Neural progenitor cell (in vitro differentiated cells): ENCODE measurements at regions not wholly inside any gene's neighbourhood (a gene's known extent, or its start where the extent isn't known, plus 50 kb on each side); places are given as distances from the start of the nearest gene placed in this dataset.

Source experiments
- DNase-seq: peaks from one replicate; pipeline ENCODE4 v3.0.0-alpha.2; 2016; ENCODE audit warnings: low spot score
- H2AFZ ChIP-seq: fragments of 200-600 bp; sonication (generic); replicated peaks from 2 replicates; pipeline ENCODE4 v1.6.1; 2016; ENCODE audit warnings: antibody characterized with exemption
- H3F3A ChIP-seq: fragments of 200-600 bp; sonication (generic); 2 replicates; pipeline ENCODE4 v1.6.1; 2016; ENCODE audit warnings: antibody characterized with exemption, low read depth
- H3K27ac ChIP-seq: fragments of 200-600 bp; sonication (generic); 2 replicates; pipeline ENCODE4 v1.5.1; 2016; ENCODE audit warnings: mild to moderate bottlenecking
- H3K27me3 ChIP-seq: fragments of 200-600 bp; sonication (generic); 2 replicates; pipeline ENCODE4 v1.6.1; 2016; ENCODE audit warnings: mild to moderate bottlenecking, moderate library complexity
- H3K36me3 ChIP-seq: fragments of 200-600 bp; sonication (generic); 2 replicates; pipeline ENCODE4 v1.5.1; 2016
- H3K4me1 ChIP-seq: fragments of 200-600 bp; sonication (generic); 2 replicates; pipeline ENCODE4 v1.6.1; 2016; ENCODE audit warnings: mixed run types
- H3K4me2 ChIP-seq: fragments of 200-600 bp; sonication (generic); 2 replicates; pipeline ENCODE4 v1.6.1; 2016
- H3K4me3 ChIP-seq: fragments of 200-600 bp; sonication (generic); 2 replicates; pipeline ENCODE4 v1.5.1; 2016
- H3K79me2 ChIP-seq: fragments of 200-600 bp; sonication (generic); 2 replicates; pipeline ENCODE4 v1.6.1; 2016; ENCODE audit warnings: low read depth
- H3K9ac ChIP-seq: fragments of 200-600 bp; sonication (generic); 2 replicates; pipeline ENCODE4 v1.6.1; 2016
- H3K9me3 ChIP-seq: fragments of 200-600 bp; sonication (generic); 2 replicates; pipeline ENCODE4 v1.5.1; 2016; ENCODE audit warnings: low read depth
- H4K20me1 ChIP-seq: fragments of 200-600 bp; sonication (generic); 2 replicates; pipeline ENCODE4 v1.6.1; 2016; ENCODE audit warnings: low read depth
- H3K27ac Mint-ChIP-seq: 3 replicates; pipeline ENCODE4 v1.8.0; 2021; ENCODE audit warnings: mixed read lengths
- H3K27me3 Mint-ChIP-seq: 2 replicates; pipeline ENCODE4 v1.8.0; 2022; ENCODE audit warnings: low read depth, mild to moderate bottlenecking, inconsistent platforms, moderate library complexity, mixed read lengths; ENCODE audit not compliant: insufficient read depth
- H3K36me3 Mint-ChIP-seq: 3 replicates; pipeline ENCODE4 v1.8.0; 2021; ENCODE audit warnings: mixed read lengths
- H3K4me1 Mint-ChIP-seq: 3 replicates; pipeline ENCODE4 v1.8.0; 2021; ENCODE audit warnings: mixed read lengths
- H3K4me3 Mint-ChIP-seq: 3 replicates; pipeline ENCODE4 v1.8.0; 2021; ENCODE audit warnings: mild to moderate bottlenecking, moderate library complexity, mixed read lengths
- H3K9me3 Mint-ChIP-seq: 3 replicates; pipeline ENCODE4 v1.8.0; 2020; ENCODE audit warnings: mixed read lengths
- CTCF ChIP-seq: fragments of 200-600 bp; sonication (generic); IDR thresholded peaks from 2 replicates; pipeline ENCODE4 v1.5.1; 2017; ENCODE audit warnings: antibody characterized with exemption, mild to moderate bottlenecking
- EZH2 ChIP-seq: fragments of 200-600 bp; sonication (generic); IDR thresholded peaks from 2 replicates; pipeline ENCODE4 v1.6.1; 2017; ENCODE audit warnings: antibody characterized with exemption, mild to moderate bottlenecking, moderate library complexity
- EZH2phosphoT487 ChIP-seq: fragments of 200-600 bp; sonication (generic); IDR thresholded peaks from 2 replicates; pipeline ENCODE4 v1.6.1; 2017; ENCODE audit warnings: antibody characterized with exemption

- Mint-ChIP-seq H3K9me3 (peaks cover 3% of the 10 kb centered on the region), H3K27me3 (peaks cover 8% of the 10 kb centered on the region), H3K4me3 (no peak overlapping the region), H3K27ac (peak overlapping the region; percentile 94), H3K4me1 (peaks cover 4% of the 10 kb centered on the region), H3K36me3 (no peaks in the 10 kb centered on the region)
- Histone ChIP-seq H2AFZ (no peak overlapping the region), H3K27me3 (no peaks in the 10 kb centered on the region), H3F3A (peaks cover 13% of the 10 kb centered on the region), H3K4me3 (no peak overlapping the region), H3K9me3 (no peaks in the 10 kb centered on the region), H3K9ac (no peak overlapping the region), H4K20me1 (no peaks in the 10 kb centered on the region), H3K36me3 (no peaks in the 10 kb centered on the region), H3K4me2 (no peak overlapping the region), H3K79me2 (no peaks in the 10 kb centered on the region), H3K27ac (no peak overlapping the region), H3K4me1 (peaks cover 24% of the 10 kb centered on the region)
- peak; percentile 7 for TF ChIP-seq EZH2phosphoT487
- TF ChIP-seq EZH2, result no peak
- TF ChIP-seq CTCF, result peak; percentile 58
- DNase-seq, result peak; percentile 67
These were observed 411.5 kb upstream of the ZMIZ1 start for GRCh38 chr10:78657163-78657861.

GRCh38 chr10:78657862-78658165, 411.0 kb upstream of the ZMIZ1 start:
- Histone ChIP-seq H3K79me2 (no peaks in the 10 kb centered on the region), H3K4me2 (no peak overlapping the region), H3K4me1 (peaks cover 25% of the 10 kb centered on the region), H3F3A (peaks cover 13% of the 10 kb centered on the region), H3K4me3 (no peak overlapping the region), H4K20me1 (no peaks in the 10 kb centered on the region), H3K9me3 (no peaks in the 10 kb centered on the region), H3K36me3 (no peaks in the 10 kb centered on the region), H2AFZ (no peak overlapping the region), H3K27me3 (no peaks in the 10 kb centered on the region), H3K27ac (no peak overlapping the region), H3K9ac (no peak overlapping the region)
- H3K9me3 Mint-ChIP-seq, result peaks cover 3% of the 10 kb centered on the region
- peaks cover 8% of the 10 kb centered on the region for H3K27me3 Mint-ChIP-seq
- peak overlapping the region; percentile 94 for H3K27ac Mint-ChIP-seq
- no peak for TF ChIP-seq EZH2
- TF ChIP-seq EZH2phosphoT487, result no peak
- TF ChIP-seq CTCF, result no peak
- peaks cover 4% of the 10 kb centered on the region for H3K4me1 Mint-ChIP-seq
- no peaks in the 10 kb centered on the region for H3K36me3 Mint-ChIP-seq
- H3K4me3 Mint-ChIP-seq, result no peak overlapping the region
- no peak for DNase-seq

GRCh38 chr10:78658645-78659597, 409.8 kb upstream of the ZMIZ1 start:
- Mint-ChIP-seq H3K4me1 (peaks cover 4% of the 10 kb centered on the region), H3K36me3 (no peaks in the 10 kb centered on the region), H3K27ac (peak overlapping the region; percentile 38), H3K27me3 (peaks cover 8% of the 10 kb centered on the region), H3K9me3 (peaks cover 8% of the 10 kb centered on the region), H3K4me3 (no peak overlapping the region)
- Histone ChIP-seq H3K4me3 (no peak overlapping the region), H3K9me3 (no peaks in the 10 kb centered on the region), H3K27me3 (no peaks in the 10 kb centered on the region), H3K9ac (no peak overlapping the region), H3K4me2 (no peak overlapping the region), H4K20me1 (no peaks in the 10 kb centered on the region), H3F3A (peaks cover 13% of the 10 kb centered on the region), H2AFZ (no peak overlapping the region), H3K36me3 (no peaks in the 10 kb centered on the region), H3K79me2 (no peaks in the 10 kb centered on the region), H3K4me1 (peaks cover 35% of the 10 kb centered on the region), H3K27ac (no peak overlapping the region)
- TF ChIP-seq EZH2phosphoT487, result no peak
- TF ChIP-seq CTCF, result no peak
- no peak for DNase-seq
